ENCODE measurements at regions not wholly inside any gene's neighbourhood (a gene's known extent, or its start where the extent isn't known, plus 50 kb on each side); places are given as distances from the start of the nearest gene placed in this dataset.
"Not testable (repeated sequence)": the region's sequence is repeated elsewhere in the genome, so short reads cannot be mapped to it uniquely, and the experiment has no call there.

GRCh38 chr5:142259758-142260157 is 65.1 kb downstream of the SPRY4 start:
- DNase-seq (ENCODE audit: low read depth, low spot score): no peak

DNA sequence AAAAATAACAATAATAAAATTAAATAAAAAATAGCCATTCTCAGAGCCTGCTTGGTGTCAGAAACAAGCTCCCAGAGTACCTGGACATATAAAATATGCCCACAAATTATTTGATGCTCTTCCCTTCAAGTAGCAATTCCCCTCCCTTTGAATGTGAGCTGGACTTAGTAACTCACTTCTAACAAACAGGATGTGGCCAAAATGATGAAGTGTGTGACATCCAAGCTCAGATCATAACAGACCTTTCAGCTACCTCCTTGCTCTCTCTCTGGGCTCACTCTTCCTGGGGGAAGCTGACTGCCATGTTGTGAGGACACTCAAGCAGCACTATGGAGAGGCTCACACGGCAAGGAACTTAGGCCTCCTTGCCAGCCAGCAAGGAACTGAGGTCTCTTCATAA is 69.0 kb downstream of the SPRY4 start:
- DNase-seq (ENCODE audit: low read depth, low spot score): no peak

GRCh38 chr5:142254431-142254830 is 70.4 kb downstream of the SPRY4 start:
- DNase-seq (ENCODE audit: low read depth, low spot score): no peak

DNA sequence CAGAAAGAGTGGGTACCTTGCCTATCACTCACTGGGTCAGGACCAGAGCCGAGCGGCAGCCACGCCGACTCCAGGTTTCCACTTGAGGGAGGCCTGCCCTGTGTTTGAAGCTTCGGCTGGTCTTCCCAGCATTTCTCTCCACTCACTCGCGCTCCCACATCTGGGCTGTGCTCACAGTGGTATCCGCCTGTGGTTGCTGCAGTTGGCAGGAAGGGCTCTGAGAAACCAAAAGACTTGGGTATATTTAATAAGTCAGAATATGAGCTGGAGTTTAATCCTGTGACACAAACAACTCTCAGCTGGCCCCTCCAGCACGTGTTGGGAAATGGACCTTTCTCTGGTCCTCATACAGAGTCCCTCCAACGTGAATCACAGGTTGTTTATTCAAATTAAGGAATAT is 70.9 kb downstream of the SPRY4 start:
- DNase-seq (ENCODE audit: low read depth, low spot score): no peak

DNA sequence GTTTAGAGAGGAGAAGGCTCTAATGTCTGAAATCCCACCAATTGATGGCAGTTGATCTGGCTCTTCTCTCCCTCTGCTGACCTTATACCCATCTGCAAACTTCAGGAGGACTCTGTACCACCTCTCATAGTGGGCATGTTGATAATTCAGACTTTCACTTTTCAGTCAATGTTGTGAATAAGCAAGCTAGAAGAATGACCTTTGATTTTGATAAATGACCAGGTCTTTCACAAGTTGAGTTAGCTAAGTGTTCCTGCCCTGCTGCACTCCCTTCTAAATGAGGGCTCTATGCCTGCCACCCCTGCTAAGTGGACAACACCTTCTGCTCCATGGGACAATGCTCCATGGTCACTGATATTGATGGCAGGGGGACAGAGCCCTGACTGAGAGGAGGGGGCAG is 74.7 kb downstream of the SPRY4 start:
- DNase-seq (ENCODE audit: low read depth, low spot score): no peak

DNA sequence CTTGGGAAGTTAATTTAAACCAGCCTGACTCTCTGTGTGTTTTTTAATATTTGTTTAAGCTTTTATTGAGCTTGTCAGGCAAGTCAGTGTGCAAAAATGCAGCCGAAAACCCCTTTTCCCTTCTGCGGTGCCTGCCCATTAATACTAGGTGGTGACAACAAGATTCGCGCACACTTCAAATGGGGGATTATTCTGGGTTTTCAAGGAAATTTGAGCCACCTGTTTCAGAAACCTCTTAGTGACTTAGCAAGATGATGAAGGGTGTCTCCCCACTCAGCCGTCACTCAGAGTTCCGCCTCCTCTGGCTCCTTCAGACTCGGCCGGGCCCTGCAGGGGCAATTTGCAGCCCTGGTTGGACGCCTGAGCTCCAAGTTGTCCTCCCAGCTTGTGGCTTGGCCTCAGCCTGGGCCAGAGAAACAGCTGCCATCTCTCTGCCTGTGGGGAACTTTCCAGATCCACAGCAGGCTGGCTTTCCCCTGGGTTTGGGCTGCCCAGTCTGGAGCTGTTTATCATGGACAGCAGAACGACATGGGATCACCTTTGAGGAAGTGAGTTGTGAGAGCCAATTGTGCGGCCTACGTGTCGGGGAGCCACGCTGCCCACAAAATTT is 75.9 kb downstream of the SPRY4 start:
- DNase-seq (ENCODE audit: low read depth, low spot score): no peak

DNA sequence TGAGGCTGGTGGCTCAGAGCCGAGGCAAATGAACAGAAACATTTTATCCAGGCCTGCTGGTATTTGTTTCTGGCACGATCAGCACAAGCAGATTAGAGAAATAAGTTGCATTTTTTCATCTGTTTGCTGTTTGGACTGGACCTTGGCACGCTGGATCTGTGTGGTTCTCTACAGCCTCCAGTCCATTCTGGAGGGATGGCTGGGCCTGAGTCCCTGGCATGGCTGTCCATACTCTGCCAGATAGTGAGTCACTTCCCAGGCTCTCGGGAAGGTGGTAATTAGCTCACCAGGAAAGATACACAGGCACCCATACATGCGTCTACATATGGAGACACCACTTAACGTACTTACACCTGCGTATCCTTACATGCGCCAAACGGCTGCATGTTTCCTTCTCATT is 78.6 kb downstream of the SPRY4 start:
- no peak for DNase-seq (ENCODE audit: low read depth, low spot score)

DNA sequence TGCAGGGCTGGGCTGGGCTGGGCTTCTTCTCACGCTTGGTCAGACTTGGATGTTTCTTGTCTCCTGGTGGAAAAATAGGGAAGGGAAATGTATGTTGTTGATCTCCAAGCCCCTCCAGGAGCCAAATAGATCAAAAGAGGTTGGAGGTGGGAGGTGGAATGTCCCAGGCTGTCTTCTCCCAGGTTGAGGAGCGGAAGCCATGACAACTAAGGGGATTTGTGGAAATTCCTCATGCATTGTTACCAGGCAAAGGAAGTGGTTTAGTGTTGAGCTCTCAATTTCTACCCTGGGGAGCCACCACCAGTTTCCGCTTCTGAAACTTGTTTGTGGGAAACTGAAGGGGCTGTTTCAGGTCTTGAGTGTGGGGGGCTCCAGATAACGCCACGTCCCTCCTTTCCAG is 79.0 kb downstream of the SPRY4 start:
- DNase-seq (ENCODE audit: low read depth, low spot score): no peak

GRCh38 chr5:142244440-142244839 is 80.4 kb downstream of the SPRY4 start:
- DNase-seq (ENCODE audit: low read depth, low spot score): no peak

DNA sequence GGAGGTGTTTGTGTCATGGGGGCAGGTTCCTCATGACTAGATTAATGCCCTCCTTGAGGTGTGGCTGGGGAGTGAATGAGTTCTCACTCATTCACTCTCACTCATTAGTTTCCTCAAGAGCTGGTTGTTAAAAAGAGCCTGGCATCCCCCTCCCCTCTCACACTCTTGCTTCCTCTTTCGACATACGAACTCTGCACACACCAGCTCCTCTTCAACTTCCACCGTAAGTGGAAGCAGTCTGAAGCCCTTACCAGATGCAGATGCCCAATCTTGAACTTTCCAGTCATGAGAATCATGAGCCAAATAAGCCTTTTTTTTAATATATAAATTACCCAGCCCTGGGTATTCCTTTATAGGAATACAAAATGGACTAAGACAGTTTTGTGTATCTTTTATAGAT is 82.5 kb downstream of the SPRY4 start:
- no peak for DNase-seq (ENCODE audit: low read depth, low spot score)

DNA sequence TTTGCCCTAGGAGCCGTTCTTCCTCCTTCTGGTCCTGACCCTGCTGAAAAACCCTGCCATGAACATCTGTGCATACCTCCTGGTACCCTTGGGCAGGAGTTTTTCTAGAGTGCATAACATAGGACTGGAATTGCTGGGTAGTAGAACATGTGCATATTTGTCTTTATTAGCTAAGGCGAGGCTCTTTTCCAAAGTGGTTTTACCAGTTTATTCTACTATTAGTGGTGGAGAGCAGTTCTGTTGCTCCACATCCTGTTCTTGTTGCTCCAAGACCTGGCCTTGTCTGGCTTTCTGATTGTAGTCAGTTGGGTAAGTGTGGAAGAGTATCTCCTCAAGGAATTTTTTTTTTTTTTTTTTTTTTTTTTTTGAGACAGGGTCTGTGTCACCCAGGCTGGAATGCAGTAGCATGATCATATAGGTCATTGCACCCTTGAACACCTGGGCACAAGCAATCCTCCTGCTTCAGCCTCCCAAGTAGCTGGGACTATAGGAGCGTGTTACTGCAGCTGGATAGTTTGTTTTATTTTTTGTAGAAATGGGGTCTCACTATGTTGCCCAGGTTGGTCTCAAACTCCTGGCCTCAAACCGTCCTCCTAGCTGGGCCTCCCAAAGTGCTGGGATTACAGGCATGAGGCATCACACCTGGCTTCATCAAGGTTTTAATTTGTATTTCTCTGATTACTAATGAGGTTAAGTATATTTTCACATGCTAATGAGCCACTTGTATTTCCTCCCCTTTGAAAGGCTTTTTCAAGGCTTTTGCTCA is 85.2 kb downstream of the SPRY4 start:
- DNase-seq (ENCODE audit: low read depth, low spot score): no peak

DNA sequence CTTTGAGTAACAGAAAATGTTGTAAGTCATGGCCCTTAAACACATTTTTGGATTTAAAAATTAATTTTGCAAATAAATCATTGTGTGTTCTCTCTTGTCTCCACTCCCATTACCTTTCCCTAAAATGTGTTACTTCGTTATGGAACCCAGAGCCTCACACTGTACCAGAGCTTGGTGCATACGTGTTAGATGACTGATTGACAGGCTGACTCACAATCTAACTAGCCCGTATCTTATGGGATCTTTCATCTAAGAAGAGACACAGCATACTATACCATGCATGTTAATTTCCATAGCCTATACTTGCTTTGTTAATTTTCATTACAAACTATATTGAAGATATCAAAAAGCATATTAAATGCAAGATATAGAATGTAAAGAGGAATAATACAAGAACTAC is 87.1 kb downstream of the SPRY4 start:
- DNase-seq (ENCODE audit: low read depth, low spot score): no peak

DNA sequence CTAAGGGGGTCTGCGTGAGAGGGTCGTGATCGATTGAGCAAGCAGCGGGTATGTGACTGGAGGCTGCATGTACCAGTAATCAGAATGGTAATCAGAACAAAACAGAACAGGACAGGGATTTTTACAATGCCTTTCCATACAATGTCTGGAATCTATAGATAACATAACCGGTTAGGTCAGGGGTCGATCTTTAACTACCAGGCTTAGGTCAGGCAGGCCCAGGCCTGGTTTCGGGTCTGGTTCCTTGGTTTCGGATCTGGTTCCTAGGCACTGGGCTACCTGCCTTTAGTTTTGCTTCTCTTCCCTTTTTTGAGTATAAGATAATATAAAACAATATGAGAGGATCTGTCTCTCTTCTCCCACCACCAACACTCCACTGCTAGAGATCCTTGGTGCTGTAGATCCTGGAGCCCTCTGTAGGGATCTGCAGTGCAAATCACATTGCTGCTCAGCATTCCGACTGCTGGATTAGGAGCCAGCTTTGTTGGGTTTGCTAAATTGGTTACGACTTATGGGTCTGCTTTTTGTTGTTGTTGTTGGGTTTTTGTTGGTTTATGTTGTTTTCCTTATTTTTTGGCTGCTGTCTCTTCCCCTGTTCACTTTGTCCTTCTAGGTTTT is 88.0 kb downstream of the SPRY4 start:
- not testable (repeated sequence) for DNase-seq (ENCODE audit: low read depth, low spot score)

DNA sequence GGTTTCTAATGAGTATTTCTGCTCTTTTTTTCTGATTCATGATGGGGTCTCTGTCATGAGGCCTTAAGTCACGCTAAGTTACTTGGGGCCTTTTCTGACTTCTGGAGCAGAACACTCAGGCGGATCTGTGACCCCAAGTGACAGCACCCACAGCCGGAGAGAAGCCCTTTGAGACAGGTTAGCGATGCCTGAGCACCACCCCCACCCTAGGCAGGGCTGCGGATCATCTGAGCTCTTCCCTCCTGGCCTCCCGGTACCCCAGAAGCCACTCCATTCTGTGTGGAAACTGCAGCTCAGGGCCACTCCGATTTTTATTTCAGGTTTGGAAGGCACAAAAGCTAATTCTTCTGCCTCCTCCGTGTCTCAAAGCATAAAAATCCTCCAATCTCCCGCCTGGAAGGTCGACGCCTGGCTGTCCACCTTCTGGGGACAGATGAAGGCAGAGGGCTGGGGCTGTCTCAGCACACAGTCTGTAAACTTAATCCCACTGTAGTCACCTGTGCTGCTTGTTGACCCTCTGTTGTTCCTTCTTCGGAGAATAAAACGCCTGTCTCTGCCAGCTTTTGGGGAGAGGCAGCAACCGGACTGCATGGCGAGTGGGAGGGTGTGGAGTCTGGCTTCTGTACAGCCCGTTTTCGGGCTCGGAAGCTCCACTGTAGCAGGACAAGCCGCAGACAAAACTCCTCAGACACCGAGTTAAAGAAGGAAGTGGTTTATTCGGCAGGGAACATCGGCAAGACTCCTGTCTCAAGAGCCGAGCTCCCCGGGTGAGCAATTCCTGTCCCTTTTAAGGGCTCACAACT is 88.8 kb downstream of the SPRY4 start:
- DNase-seq (ENCODE audit: low read depth, low spot score): no peak

DNA sequence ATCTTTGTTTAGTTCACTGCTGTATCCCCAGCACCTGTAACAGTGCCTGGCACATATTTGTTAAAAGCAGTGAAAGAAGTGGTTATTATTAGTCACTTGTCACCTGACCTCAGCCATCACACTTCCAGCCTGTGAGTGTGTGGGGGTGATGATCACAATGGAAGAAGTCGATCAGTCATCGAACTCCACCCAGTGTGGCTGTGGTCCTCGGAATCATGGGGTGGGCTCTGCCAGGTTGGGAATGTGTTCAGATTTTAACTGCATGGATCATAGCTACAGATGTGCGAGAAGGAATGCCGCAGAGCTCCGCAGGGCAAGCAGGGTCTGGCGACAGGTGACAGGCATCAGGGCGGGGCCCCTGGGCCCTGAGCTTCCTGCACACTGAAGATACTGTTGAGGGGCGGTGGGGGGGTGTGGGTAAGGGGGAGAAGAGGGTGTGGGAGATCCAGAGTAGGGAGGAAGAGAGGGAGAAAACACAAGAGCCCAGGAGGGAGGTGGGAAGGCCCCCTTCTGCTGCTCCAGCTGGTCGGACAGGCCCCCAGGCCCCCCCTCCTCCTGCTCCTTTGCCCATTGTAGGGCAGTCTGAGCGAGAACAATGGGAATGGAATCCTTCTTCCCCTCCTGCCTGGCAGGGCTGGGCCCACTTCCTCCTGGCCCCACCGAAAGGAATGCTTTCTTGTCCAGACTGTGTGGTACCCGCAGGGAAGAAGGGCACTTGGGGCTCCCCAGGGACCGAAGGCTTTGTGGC is 89.6 kb downstream of the SPRY4 start:
- peak; percentile 90 for DNase-seq (ENCODE audit: low read depth, low spot score)

DNA sequence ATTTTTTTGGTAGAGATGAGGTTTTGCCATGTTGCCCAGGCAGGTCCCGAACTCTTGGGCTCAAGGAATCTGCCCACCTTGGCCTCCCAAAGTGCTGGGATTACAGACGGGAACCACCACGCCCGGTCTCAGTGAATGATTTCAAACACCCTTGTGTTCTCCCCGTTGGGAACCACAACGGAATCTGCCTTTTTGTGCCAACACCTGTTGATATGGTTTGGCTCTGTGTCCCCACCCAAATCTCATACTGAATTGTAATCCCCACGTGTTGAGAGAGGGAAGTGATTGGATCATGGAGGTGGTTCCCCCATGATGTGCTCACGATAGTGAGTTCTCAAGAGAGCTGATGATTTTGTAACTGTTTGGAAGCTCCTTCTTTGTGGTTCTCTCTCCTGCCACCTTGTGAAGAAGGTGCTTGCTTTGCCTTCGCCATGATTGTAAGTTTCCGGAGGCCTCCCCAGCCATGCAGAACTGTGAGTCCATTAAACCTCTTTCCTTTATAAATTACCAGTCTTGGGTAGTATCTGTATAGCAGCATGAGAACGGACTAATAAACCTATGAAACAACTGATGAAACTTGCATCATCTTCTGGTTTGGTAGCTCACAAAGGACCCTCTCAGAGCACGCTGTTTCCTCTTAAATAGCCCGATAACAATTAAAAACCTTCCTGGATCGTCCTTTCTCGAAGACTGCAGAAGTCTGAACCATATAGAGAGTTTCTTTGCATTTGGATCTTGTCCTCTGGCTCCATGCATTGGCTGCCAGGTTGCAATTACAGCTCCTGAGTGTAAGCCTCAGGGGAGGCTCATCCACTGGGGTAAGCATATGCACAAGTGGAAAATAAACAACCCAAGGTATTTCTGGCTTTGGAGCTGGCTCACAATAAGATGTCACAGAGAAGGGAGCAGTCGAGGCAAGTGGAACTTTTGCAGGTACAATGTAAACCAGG is 91.5 kb downstream of the SPRY4 start:
- no peak for DNase-seq (ENCODE audit: low read depth, low spot score)

GRCh38 chr5:142230949-142231348 is 93.9 kb downstream of the SPRY4 start:
- DNase-seq (ENCODE audit: low read depth, low spot score): not testable (repeated sequence)

DNA sequence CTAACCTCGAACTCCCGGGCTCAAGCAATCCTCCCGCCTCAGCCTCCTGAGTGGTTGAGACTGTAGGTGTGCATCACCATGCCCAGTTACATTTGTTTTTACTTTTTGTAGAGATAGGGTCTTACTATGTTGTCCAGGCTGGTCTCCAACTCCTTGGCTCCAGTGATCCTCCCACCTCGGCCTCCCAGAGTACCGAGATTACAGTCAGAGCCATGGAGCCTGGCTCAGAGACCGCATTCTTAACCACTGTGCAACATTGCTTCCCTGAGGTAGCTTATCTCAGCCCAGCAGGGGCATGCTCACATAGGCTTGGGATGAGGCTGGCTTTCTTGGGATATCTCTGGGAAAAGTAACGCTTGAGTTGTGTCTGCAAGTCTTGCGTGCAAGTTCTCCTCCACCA is 99.7 kb downstream of the SPRY4 start:
- DNase-seq (ENCODE audit: low read depth, low spot score): no peak

- DNase-seq (ENCODE audit: low read depth, low spot score): no peak
Observed at GRCh38 chr5:142222866-142223558, 101.8 kb downstream of the SPRY4 start.
